ENCODE measurements at regions not wholly inside any gene's neighbourhood (a gene's known extent, or its start where the extent isn't known, plus 50 kb on each side); places are given as distances from the start of the nearest gene placed in this dataset.
A peak's percentile ranks its signal among the peaks of the same experiment; 100 is the strongest.

DNA sequence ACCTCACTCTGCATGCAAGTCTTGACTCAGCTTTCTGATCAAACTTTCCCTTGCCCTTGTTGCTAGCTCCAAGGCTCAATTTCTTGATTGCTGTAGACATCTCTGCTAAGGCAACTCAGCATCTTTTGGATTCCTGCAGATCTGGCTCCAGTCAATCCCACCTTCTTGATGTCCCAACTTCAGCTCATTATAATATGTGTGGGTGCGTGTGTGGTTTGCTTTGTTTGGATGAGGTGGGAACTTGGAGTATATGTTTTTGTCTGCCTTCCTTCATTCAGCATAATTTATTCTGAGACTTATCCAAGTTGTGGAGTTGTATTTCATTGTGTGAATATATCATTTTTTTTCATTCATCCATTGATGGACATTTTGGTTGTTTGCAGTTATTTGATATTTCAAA is 364.8 kb upstream of the IGFBP3 start:
- no peaks in the 10 kb centered on the region for H3K27me3 ChIP-seq (ENCODE audit: insufficient read depth, low read length)
- H2AK5ac ChIP-seq (ENCODE audit: low read length) = no peak overlapping the region
- peak overlapping the region; percentile 4 for H2BK120ac ChIP-seq (ENCODE audit: insufficient read depth, low read length, poor library complexity)
- H4K12ac ChIP-seq (ENCODE audit: low read depth, low read length) = no peak overlapping the region
- no peak overlapping the region for H3K9ac ChIP-seq (ENCODE audit: low read length)
- no peak for DNase-seq
- peak overlapping the region; percentile 40 for H3K27ac ChIP-seq (ENCODE audit: low read depth, low read length)
- no peak overlapping the region for H3K23ac ChIP-seq (ENCODE audit: low read length)
- H3K18ac ChIP-seq (ENCODE audit: low read length) = no peak overlapping the region
- H3K79me2 ChIP-seq (ENCODE audit: control insufficient read depth, insufficient read depth, low read length, poor library complexity) = peaks cover 1% of the 10 kb centered on the region
- peak overlapping the region; percentile 5 for H2BK5ac ChIP-seq (ENCODE audit: low read depth, low read length, poor library complexity)
- no peak overlapping the region for H3K14ac ChIP-seq (ENCODE audit: low read length)
- H4K91ac ChIP-seq (ENCODE audit: low read depth, low read length) = peak overlapping the region; percentile 22
- peak overlapping the region; percentile 4 for H3K4ac ChIP-seq (ENCODE audit: low read depth, low read length)
- H3K4me2 ChIP-seq (ENCODE audit: low read length) = no peak overlapping the region
- H3K4me1 ChIP-seq (ENCODE audit: control insufficient read depth in 1 of 2, insufficient read depth in 2 of 2, low read length in 2 of 2) = peaks cover 17 to 27% of the 10 kb centered on the region in 2 experiments
- H3K4me3 ChIP-seq (ENCODE audit: low read depth, low read length) = no peak overlapping the region
- H3K36me3 ChIP-seq (ENCODE audit: control insufficient read depth in 1 of 2, insufficient read depth in 2 of 2, low read length in 2 of 2) = no peaks in the 10 kb centered on the region
- peak overlapping the region; percentile 16 for H2BK12ac ChIP-seq (ENCODE audit: low read length)
- no CpG with 5 or more reads among the region's 1 CpG for WGBS (ENCODE audit: extremely low coverage, insufficient coverage, insufficient read length)
- peaks cover 44% of the 10 kb centered on the region for H3K79me1 ChIP-seq (ENCODE audit: low read length)
- no peak overlapping the region for H2AFZ ChIP-seq (ENCODE audit: insufficient read depth, low read length, poor library complexity)
- no peak overlapping the region for H4K8ac ChIP-seq (ENCODE audit: low read depth, low read length)
- H3K9me3 ChIP-seq (ENCODE audit: insufficient read depth, low read depth, low read length) = no peaks in the 10 kb centered on the region

DNA sequence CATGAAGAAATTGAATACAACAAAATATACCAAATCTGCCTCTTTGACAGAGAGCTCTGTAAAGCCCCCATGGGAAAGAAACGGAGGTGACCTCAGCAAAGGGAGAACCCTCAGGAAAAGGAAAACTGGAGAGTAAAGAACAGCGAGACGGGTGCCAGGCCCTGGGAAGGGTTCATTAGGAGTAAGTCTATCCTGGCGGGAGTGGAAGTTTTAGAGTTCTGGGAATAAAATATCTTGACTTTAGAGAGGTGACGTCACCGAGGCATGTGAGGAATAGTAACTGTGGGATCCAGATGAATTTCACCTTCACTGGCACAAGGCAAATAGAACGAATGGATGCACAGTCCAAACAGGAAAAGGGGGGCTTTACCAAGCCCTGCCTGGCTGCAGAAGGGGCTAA is 362.8 kb upstream of the IGFBP3 start:
- H3K9ac ChIP-seq (ENCODE audit: low read length) = no peak overlapping the region
- no peak overlapping the region for H2AFZ ChIP-seq (ENCODE audit: insufficient read depth, low read length, poor library complexity)
- H3K36me3 ChIP-seq (ENCODE audit: control insufficient read depth in 1 of 2, insufficient read depth in 2 of 2, low read length in 2 of 2) = no peaks in the 10 kb centered on the region
- H2BK5ac ChIP-seq (ENCODE audit: low read depth, low read length, poor library complexity) = peak overlapping the region; percentile 96
- H2BK120ac ChIP-seq (ENCODE audit: insufficient read depth, low read length, poor library complexity) = peak overlapping the region; percentile 93
- no peak for DNase-seq
- H3K4me3 ChIP-seq (ENCODE audit: low read depth, low read length) = no peak overlapping the region
- peak overlapping the region; percentile 48 for H3K27ac ChIP-seq (ENCODE audit: low read depth, low read length)
- no CpG with 5 or more reads among the region's 7 CpGs for WGBS (ENCODE audit: extremely low coverage, insufficient coverage, insufficient read length)
- peaks cover 11 to 19% of the 10 kb centered on the region in 2 experiments for H3K4me1 ChIP-seq (ENCODE audit: control insufficient read depth in 1 of 2, insufficient read depth in 2 of 2, low read length in 2 of 2)
- peak overlapping the region; percentile 83 for H2BK12ac ChIP-seq (ENCODE audit: low read length)
- peak overlapping the region; percentile 97 for H3K14ac ChIP-seq (ENCODE audit: low read length)
- peak overlapping the region; percentile 72 for H3K18ac ChIP-seq (ENCODE audit: low read length)
- H2AK5ac ChIP-seq (ENCODE audit: low read length) = peak overlapping the region; percentile 98
- no peaks in the 10 kb centered on the region for H3K27me3 ChIP-seq (ENCODE audit: insufficient read depth, low read length)
- H3K4ac ChIP-seq (ENCODE audit: low read depth, low read length) = peak overlapping the region; percentile 39
- no peak overlapping the region for H3K23ac ChIP-seq (ENCODE audit: low read length)
- peaks cover 1% of the 10 kb centered on the region for H3K79me2 ChIP-seq (ENCODE audit: control insufficient read depth, insufficient read depth, low read length, poor library complexity)
- peak overlapping the region; percentile 36 for H4K8ac ChIP-seq (ENCODE audit: low read depth, low read length)
- H4K91ac ChIP-seq (ENCODE audit: low read depth, low read length) = peak overlapping the region; percentile 99
- H3K9me3 ChIP-seq (ENCODE audit: insufficient read depth, low read depth, low read length) = no peaks in the 10 kb centered on the region
- H3K79me1 ChIP-seq (ENCODE audit: low read length) = peaks cover 38% of the 10 kb centered on the region
- H3K4me2 ChIP-seq (ENCODE audit: low read length) = no peak overlapping the region
- no peak overlapping the region for H4K12ac ChIP-seq (ENCODE audit: low read depth, low read length)

DNA sequence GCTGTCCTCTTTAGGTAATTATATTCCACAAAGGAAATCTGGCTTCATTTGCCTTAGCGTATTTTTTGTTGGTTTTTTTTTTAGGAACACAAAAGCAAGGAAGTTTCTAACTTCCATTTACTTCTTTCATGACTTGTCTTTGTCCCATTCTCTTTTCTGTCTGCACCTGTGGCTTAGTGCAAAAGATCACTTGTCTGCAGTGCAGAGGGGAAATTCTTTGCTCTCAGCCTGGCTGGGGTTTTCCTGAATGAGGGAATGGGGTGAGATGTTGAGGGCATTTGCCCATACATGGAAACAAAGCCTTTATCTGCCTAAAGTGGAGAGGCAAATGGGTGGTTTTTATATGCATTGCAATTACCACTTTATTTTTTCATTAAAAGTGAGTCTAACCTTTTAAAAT is 361.1 kb upstream of the IGFBP3 start:
- Histone ChIP-seq H4K8ac (ENCODE audit: low read depth, low read length) (no peak overlapping the region), H2BK120ac (ENCODE audit: insufficient read depth, low read length, poor library complexity) (no peak overlapping the region), H3K9ac (ENCODE audit: low read length) (no peak overlapping the region), H2AFZ (ENCODE audit: insufficient read depth, low read length, poor library complexity) (no peak overlapping the region), H3K4ac (ENCODE audit: low read depth, low read length) (no peak overlapping the region), H3K9me3 (ENCODE audit: insufficient read depth, low read depth, low read length) (no peaks in the 10 kb centered on the region), H3K4me3 (ENCODE audit: low read depth, low read length) (no peak overlapping the region), H3K36me3 (ENCODE audit: control insufficient read depth in 1 of 2, insufficient read depth in 2 of 2, low read length in 2 of 2) (no peaks in the 10 kb centered on the region), H3K14ac (ENCODE audit: low read length) (no peak overlapping the region), H3K79me1 (ENCODE audit: low read length) (peaks cover 35% of the 10 kb centered on the region), H4K12ac (ENCODE audit: low read depth, low read length) (no peak overlapping the region), H2BK5ac (ENCODE audit: low read depth, low read length, poor library complexity) (no peak overlapping the region), H3K4me2 (ENCODE audit: low read length) (no peak overlapping the region), H3K79me2 (ENCODE audit: control insufficient read depth, insufficient read depth, low read length, poor library complexity) (peaks cover 1% of the 10 kb centered on the region), H3K23ac (ENCODE audit: low read length) (no peak overlapping the region), H2BK12ac (ENCODE audit: low read length) (no peak overlapping the region), H3K18ac (ENCODE audit: low read length) (no peak overlapping the region), H4K91ac (ENCODE audit: low read depth, low read length) (peak overlapping the region; percentile 43), H3K4me1 (ENCODE audit: control insufficient read depth in 1 of 2, insufficient read depth in 2 of 2, low read length in 2 of 2) (peaks cover 11 to 19% of the 10 kb centered on the region in 2 experiments), H2AK5ac (ENCODE audit: low read length) (no peak overlapping the region), H3K27ac (ENCODE audit: low read depth, low read length) (peak overlapping the region; percentile 95), H3K27me3 (ENCODE audit: insufficient read depth, low read length) (no peaks in the 10 kb centered on the region)
- no CpG with 5 or more reads among the region's 1 CpG for WGBS (ENCODE audit: extremely low coverage, insufficient coverage, insufficient read length)
- no peak for DNase-seq

DNA sequence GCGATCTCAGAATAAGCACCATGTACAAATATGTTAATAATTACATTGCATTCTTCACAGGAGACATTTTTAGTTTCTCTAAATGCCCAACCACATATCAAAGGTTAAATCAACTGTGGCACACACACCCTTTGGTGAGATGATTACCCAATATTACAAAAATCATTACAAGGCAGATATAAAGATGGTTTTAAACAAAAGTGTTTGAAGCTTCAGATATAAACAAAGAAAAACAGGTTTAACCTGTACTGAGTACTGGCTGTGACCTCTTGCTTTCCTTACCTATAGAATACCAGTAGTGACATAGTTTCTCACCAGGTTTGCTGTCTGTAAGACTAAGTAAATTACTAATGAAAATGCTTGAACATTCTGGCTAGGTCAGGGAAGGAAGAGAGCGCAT is 360.0 kb upstream of the IGFBP3 start:
- no CpG with 5 or more reads among the region's 2 CpGs for WGBS (ENCODE audit: extremely low coverage, insufficient coverage, insufficient read length)

More for the DNA sequence above, 360.0 kb upstream of the IGFBP3 start:
- no peak overlapping the region for H3K4me2 ChIP-seq (ENCODE audit: low read length)
- no peaks in the 10 kb centered on the region for H3K27me3 ChIP-seq (ENCODE audit: insufficient read depth, low read length)
- no peak overlapping the region for H2BK120ac ChIP-seq (ENCODE audit: insufficient read depth, low read length, poor library complexity)
- no peak overlapping the region for H2BK12ac ChIP-seq (ENCODE audit: low read length)
- no peak overlapping the region for H3K18ac ChIP-seq (ENCODE audit: low read length)
- H3K23ac ChIP-seq (ENCODE audit: low read length) = no peak overlapping the region
- H2BK5ac ChIP-seq (ENCODE audit: low read depth, low read length, poor library complexity) = no peak overlapping the region
- peaks cover 35% of the 10 kb centered on the region for H3K79me1 ChIP-seq (ENCODE audit: low read length)
- DNase-seq = peak; percentile 42 to 80
- no peak overlapping the region for H3K4ac ChIP-seq (ENCODE audit: low read depth, low read length)
- H3K79me2 ChIP-seq (ENCODE audit: control insufficient read depth, insufficient read depth, low read length, poor library complexity) = no peaks in the 10 kb centered on the region
- no peak overlapping the region for H2AK5ac ChIP-seq (ENCODE audit: low read length)
- no peak overlapping the region for H4K12ac ChIP-seq (ENCODE audit: low read depth, low read length)
- H4K8ac ChIP-seq (ENCODE audit: low read depth, low read length) = no peak overlapping the region
- H3K14ac ChIP-seq (ENCODE audit: low read length) = no peak overlapping the region
- no peaks in the 10 kb centered on the region for H3K36me3 ChIP-seq (ENCODE audit: control insufficient read depth in 1 of 2, insufficient read depth in 2 of 2, low read length in 2 of 2)
- peaks cover 11 to 17% of the 10 kb centered on the region in 2 experiments for H3K4me1 ChIP-seq (ENCODE audit: control insufficient read depth in 1 of 2, insufficient read depth in 2 of 2, low read length in 2 of 2)
- no peak overlapping the region for H3K9ac ChIP-seq (ENCODE audit: low read length)
- H3K4me3 ChIP-seq (ENCODE audit: low read depth, low read length) = no peak overlapping the region
- no peak overlapping the region for H4K91ac ChIP-seq (ENCODE audit: low read depth, low read length)
- H3K27ac ChIP-seq (ENCODE audit: low read depth, low read length) = peak overlapping the region; percentile 95
- no peak overlapping the region for H2AFZ ChIP-seq (ENCODE audit: insufficient read depth, low read length, poor library complexity)
- no peaks in the 10 kb centered on the region for H3K9me3 ChIP-seq (ENCODE audit: insufficient read depth, low read depth, low read length)
